ENCODE measurements at regions not wholly inside any gene's neighbourhood (a gene's known extent, or its start where the extent isn't known, plus 50 kb on each side); places are given as distances from the start of the nearest gene placed in this dataset.

DNA sequence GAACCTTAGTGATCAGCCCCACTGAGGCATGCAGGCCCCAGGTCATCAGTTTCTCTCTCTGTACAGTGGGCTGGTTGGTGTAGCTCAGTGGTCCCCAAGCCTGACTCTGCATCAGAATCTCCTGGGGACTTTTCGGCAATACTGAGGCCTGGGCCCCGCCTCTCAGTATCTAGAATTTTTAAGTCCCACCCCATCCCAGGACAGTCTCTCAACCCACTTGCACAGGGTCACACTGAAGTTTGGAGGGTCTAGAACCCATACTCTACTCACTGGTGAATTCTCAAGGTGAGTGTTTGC, 216.4 kb downstream of the MATN1 start:
- TF ChIP-seq, protein P1, sequence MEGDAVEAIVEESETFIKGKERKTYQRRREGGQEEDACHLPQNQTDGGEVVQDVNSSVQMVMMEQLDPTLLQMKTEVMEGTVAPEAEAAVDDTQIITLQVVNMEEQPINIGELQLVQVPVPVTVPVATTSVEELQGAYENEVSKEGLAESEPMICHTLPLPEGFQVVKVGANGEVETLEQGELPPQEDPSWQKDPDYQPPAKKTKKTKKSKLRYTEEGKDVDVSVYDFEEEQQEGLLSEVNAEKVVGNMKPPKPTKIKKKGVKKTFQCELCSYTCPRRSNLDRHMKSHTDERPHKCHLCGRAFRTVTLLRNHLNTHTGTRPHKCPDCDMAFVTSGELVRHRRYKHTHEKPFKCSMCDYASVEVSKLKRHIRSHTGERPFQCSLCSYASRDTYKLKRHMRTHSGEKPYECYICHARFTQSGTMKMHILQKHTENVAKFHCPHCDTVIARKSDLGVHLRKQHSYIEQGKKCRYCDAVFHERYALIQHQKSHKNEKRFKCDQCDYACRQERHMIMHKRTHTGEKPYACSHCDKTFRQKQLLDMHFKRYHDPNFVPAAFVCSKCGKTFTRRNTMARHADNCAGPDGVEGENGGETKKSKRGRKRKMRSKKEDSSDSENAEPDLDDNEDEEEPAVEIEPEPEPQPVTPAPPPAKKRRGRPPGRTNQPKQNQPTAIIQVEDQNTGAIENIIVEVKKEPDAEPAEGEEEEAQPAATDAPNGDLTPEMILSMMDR (IDR thresholded peaks at IDR 0.05) = no peak
- TF ChIP-seq POLR2AphosphoS5 (IDR thresholded peaks at IDR 0.05) (no peak), POLR2A (IDR thresholded peaks at IDR 0.05; ENCODE audit: low read depth) (no peak)

Data from esophagus muscularis mucosa (tissue), 3 donors.